Liver (tissue), 8 donors: ENCODE measurements at regions not wholly inside any gene's neighbourhood (a gene's known extent, or its start where the extent isn't known, plus 50 kb on each side); places are given as distances from the start of the nearest gene placed in this dataset. TPM values are rescaled to one million over a fixed set of nuclear protein-coding genes. Genes with fewer than 3 reads are reported as not detected.

ENCODE experiments used
- DNase-seq: peaks from one replicate; pipeline ENCODE4 v3.0.0-alpha.2; 2017; ENCODE audit warnings: low spot score
- H3K27ac ChIP-seq, 2 donors: one replicate each; pipeline ENCODE4 v1.7.0; 2013; ENCODE audit warnings: inconsistent platforms in 2 of 2, low read length in 2 of 2, control low read depth in 1 of 2, low read depth in 1 of 2, mild to moderate bottlenecking in 1 of 2
- H3K27me3 ChIP-seq, 4 donors: one replicate each; pipeline versions ENCODE4 v1.6.1 to v1.7.0; 2013; ENCODE audit warnings: low read length in 3 of 4, inconsistent platforms in 1 of 4, mild to moderate bottlenecking in 1 of 4, moderate library complexity in 1 of 4; ENCODE audit not compliant: control insufficient read depth in 4 of 4, insufficient read depth in 4 of 4
- H3K36me3 ChIP-seq, 4 donors: one replicate each; pipeline versions ENCODE4 v1.6.1 to v1.7.0; 2013; ENCODE audit warnings: low read length in 3 of 4, mild to moderate bottlenecking in 3 of 4, low read depth in 1 of 4, moderate library complexity in 1 of 4; ENCODE audit not compliant: control insufficient read depth in 4 of 4, insufficient read depth in 3 of 4
- H3K4me1 ChIP-seq, 4 donors: one replicate each; pipeline versions ENCODE4 v1.6.1 to v1.7.0; 2013; ENCODE audit warnings: low read length in 3 of 4, mild to moderate bottlenecking in 3 of 4, moderate library complexity in 1 of 4; ENCODE audit not compliant: control insufficient read depth in 4 of 4, insufficient read depth in 4 of 4
- H3K4me3 ChIP-seq, 3 donors: one replicate each; pipeline versions ENCODE4 v1.6.1 to v1.7.0; 2013; ENCODE audit warnings: low read length in 3 of 3, control low read depth in 1 of 3, low read depth in 1 of 3, mild to moderate bottlenecking in 1 of 3
- H3K9ac ChIP-seq, 2 donors: one replicate each; pipeline ENCODE4 v1.7.0; 2013; ENCODE audit warnings: low read length in 2 of 2, mild to moderate bottlenecking in 2 of 2, moderate library complexity in 2 of 2, control low read depth in 1 of 2, low read depth in 1 of 2
- H3K9me3 ChIP-seq, 4 donors: one replicate each; pipeline versions ENCODE4 v1.6.1 to v1.7.0; 2013; ENCODE audit warnings: low read length in 3 of 4; ENCODE audit not compliant: control insufficient read depth in 4 of 4
- EGR1 ChIP-seq, 2 donors: IDR thresholded peaks; 2 replicates each; pipeline ENCODE4 v1.6.1; 2016 to 2018; ENCODE audit warnings: antibody characterized with exemption in 2 of 2, low read depth in 2 of 2
- FOXA1 ChIP-seq: IDR thresholded peaks from 2 replicates; pipeline ENCODE4 v1.6.1; 2016; ENCODE audit warnings: antibody characterized with exemption
- JUND ChIP-seq, 2 donors: IDR thresholded peaks; 2 replicates each; pipeline ENCODE4 v1.6.1; 2016; ENCODE audit warnings: antibody characterized with exemption in 2 of 2
- SP1 ChIP-seq: IDR thresholded peaks from 2 replicates; pipeline ENCODE4 v1.6.1; 2018; ENCODE audit warnings: antibody characterized with exemption, mild to moderate bottlenecking
- TAF1 ChIP-seq: conservative IDR thresholded peaks from 2 replicates; pipeline ENCODE4 v1.6.1; 2016; ENCODE audit warnings: antibody characterized with exemption, mild to moderate bottlenecking
- WGBS: extraction: QIAGEN DNeasy Blood & Tissue Kit; methylation state at CpG from one replicate; pipeline ENCODE4 v1.1.7; 2013; 5-methylcytosine and 5-hydroxymethylcytosine counted together
- small RNA-seq: library from RNA; depleted of rRNA; stranded (forward); fragments of <200 nt; gene quantifications from one replicate; pipeline ENCODE3, GENCODE V24; 2014
- donor health status: healthy.
- donor health status: healthy.
- donor health status: healthy.
- donor health status: healthy.

DNA sequence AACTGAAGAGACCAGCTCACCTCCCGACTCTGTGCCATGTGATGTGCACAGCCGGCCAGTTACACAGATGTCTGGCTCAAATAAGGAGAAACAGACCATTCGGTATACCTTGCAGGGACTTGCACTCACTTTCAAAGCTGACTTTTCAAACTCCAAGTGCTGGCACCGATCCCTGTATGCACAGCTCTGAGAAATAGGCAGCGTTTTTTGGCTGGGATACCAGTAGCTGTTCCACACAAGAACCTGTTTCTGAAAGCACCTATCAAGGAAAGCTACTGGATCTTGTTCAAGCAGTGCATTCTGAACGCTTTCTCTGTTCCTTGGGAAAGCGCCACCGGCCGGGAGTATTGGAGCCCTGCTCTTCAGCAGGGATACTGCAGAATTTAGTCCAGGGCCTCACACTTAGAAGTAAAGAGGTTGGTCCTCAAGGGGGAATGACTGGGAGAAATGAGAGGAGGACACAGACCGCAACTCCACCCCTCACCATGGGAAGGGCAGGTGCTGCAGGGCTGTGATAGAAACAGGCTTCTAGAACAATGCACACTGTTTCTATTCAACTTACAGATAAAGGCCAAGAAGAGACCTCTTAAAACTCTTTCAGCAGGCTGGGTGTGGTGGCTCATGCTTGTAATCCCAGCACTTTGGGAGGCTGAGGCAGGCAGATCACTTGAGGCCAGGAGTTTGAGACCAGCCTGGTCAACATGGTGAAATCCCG is 53.6 kb upstream of the PABPC3 start:
- Histone ChIP-seq H3K27me3 (peaks cover 0 to 11% (median 1%) of the 10 kb centered on the region in 4 donors), H3K36me3 (no peaks in the 10 kb centered on the region), H3K4me3 (no peak overlapping the region), H3K27ac (no peak overlapping the region), H3K9ac (no peak overlapping the region), H3K4me1 (peaks cover 0 to 5% (median 1%) of the 10 kb centered on the region in 4 donors), H3K9me3 (no peaks in the 10 kb centered on the region)
- TF ChIP-seq JUND (IDR thresholded peaks at IDR 0.05) (no peak), TAF1 (no peak), FOXA1 (no peak), EGR1 (IDR thresholded peaks at IDR 0.05; ENCODE audit: low read depth in 2 of 2) (no peak)
- WGBS = 65% methylated on average over 11 of the region's 11 CpGs
- DNase-seq = no peak

- no peak for TF ChIP-seq SP1
- 66% methylated on average over 6 of the region's 6 CpGs for WGBS
- Histone ChIP-seq H3K36me3 (no peaks in the 10 kb centered on the region), H3K9ac (no peak overlapping the region), H3K27ac (no peak overlapping the region), H3K4me1 (peaks cover 0 to 5% (median 1%) of the 10 kb centered on the region in 4 donors), H3K9me3 (no peaks in the 10 kb centered on the region), H3K4me3 (no peak overlapping the region), H3K27me3 (peaks cover 0 to 15% (median 5%) of the 10 kb centered on the region in 4 donors)
- DNase-seq = no peak
These were observed 51.9 kb upstream of the PABPC3 start for GRCh38 chr13:25044071-25044470.

Small RNA genes lying in the stretch of these regions (small RNA-seq; reads per million reads assigned to genes)
- gene AL590099.1 = not detected
- gene LSP1P1 = not detected
